ENCODE measurements at regions not wholly inside any gene's neighbourhood (a gene's known extent, or its start where the extent isn't known, plus 50 kb on each side); places are given as distances from the start of the nearest gene placed in this dataset.
A peak's percentile ranks its signal among the peaks of the same experiment; 100 is the strongest.

- no peak overlapping the region for H3K4me3 ChIP-seq (ENCODE audit: low read length)
- no peak for DNase-seq (ENCODE audit: low read depth)
- H3K9ac ChIP-seq (ENCODE audit: low read length), result no peak overlapping the region
- H3K36me3 ChIP-seq (ENCODE audit: control insufficient read depth, insufficient read depth, low read length, severe bottlenecking), result no peaks in the 10 kb centered on the region
- no peaks in the 10 kb centered on the region for H3K4me1 ChIP-seq (ENCODE audit: control insufficient read depth, insufficient read depth, low read length)
- H3K9me3 ChIP-seq (ENCODE audit: control insufficient read depth, low read length), result no peaks in the 10 kb centered on the region
- no peaks in the 10 kb centered on the region for H3K27me3 ChIP-seq (replicated peaks; ENCODE audit: control insufficient read depth, insufficient read depth, low read length)
These were observed 160.7 kb downstream of the RFC3 start for GRCh38 chr13:33978653-33979052.

GRCh38 chr13:33992881-33993336, 175.0 kb downstream of the RFC3 start:
- no peak overlapping the region for H3K9ac ChIP-seq (ENCODE audit: low read length)
- no peaks in the 10 kb centered on the region for H3K36me3 ChIP-seq (ENCODE audit: control insufficient read depth, insufficient read depth, low read length, severe bottlenecking)
- DNase-seq (ENCODE audit: low read depth), result peak; percentile 37
- H3K4me3 ChIP-seq (ENCODE audit: low read length), result no peak overlapping the region
- H3K4me1 ChIP-seq (ENCODE audit: control insufficient read depth, insufficient read depth, low read length), result no peaks in the 10 kb centered on the region
- H3K9me3 ChIP-seq (ENCODE audit: control insufficient read depth, low read length), result no peaks in the 10 kb centered on the region
- H3K27me3 ChIP-seq (replicated peaks; ENCODE audit: control insufficient read depth, insufficient read depth, low read length), result no peaks in the 10 kb centered on the region

- H3K9ac ChIP-seq (ENCODE audit: low read length), result no peak overlapping the region
- H3K4me3 ChIP-seq (ENCODE audit: low read length), result no peak overlapping the region
- no peak for DNase-seq (ENCODE audit: low read depth)
- no peaks in the 10 kb centered on the region for H3K9me3 ChIP-seq (ENCODE audit: control insufficient read depth, low read length)
- H3K27me3 ChIP-seq (replicated peaks; ENCODE audit: control insufficient read depth, insufficient read depth, low read length), result no peaks in the 10 kb centered on the region
- no peaks in the 10 kb centered on the region for H3K36me3 ChIP-seq (ENCODE audit: control insufficient read depth, insufficient read depth, low read length, severe bottlenecking)
- H3K4me1 ChIP-seq (ENCODE audit: control insufficient read depth, insufficient read depth, low read length), result no peaks in the 10 kb centered on the region
These were observed 176.2 kb downstream of the RFC3 start for GRCh38 chr13:33994198-33994597.

GRCh38 chr13:33994826-33995502, 177.0 kb downstream of the RFC3 start:
- Histone ChIP-seq H3K36me3 (ENCODE audit: control insufficient read depth, insufficient read depth, low read length, severe bottlenecking) (no peaks in the 10 kb centered on the region), H3K4me1 (ENCODE audit: control insufficient read depth, insufficient read depth, low read length) (no peaks in the 10 kb centered on the region), H3K27me3 (replicated peaks; ENCODE audit: control insufficient read depth, insufficient read depth, low read length) (no peaks in the 10 kb centered on the region), H3K4me3 (ENCODE audit: low read length) (no peak overlapping the region), H3K9ac (ENCODE audit: low read length) (no peak overlapping the region), H3K9me3 (ENCODE audit: control insufficient read depth, low read length) (no peaks in the 10 kb centered on the region)
- no peak for DNase-seq (ENCODE audit: low read depth)

- DNase-seq (ENCODE audit: low read depth), result no peak
- H3K4me1 ChIP-seq (ENCODE audit: control insufficient read depth, insufficient read depth, low read length), result no peaks in the 10 kb centered on the region
- H3K27me3 ChIP-seq (replicated peaks; ENCODE audit: control insufficient read depth, insufficient read depth, low read length), result no peaks in the 10 kb centered on the region
- H3K36me3 ChIP-seq (ENCODE audit: control insufficient read depth, insufficient read depth, low read length, severe bottlenecking), result no peaks in the 10 kb centered on the region
- H3K9me3 ChIP-seq (ENCODE audit: control insufficient read depth, low read length), result no peaks in the 10 kb centered on the region
- no peak overlapping the region for H3K9ac ChIP-seq (ENCODE audit: low read length)
- H3K4me3 ChIP-seq (ENCODE audit: low read length), result no peak overlapping the region
These were observed 178.7 kb downstream of the RFC3 start for GRCh38 chr13:33996636-33997035.

DNA sequence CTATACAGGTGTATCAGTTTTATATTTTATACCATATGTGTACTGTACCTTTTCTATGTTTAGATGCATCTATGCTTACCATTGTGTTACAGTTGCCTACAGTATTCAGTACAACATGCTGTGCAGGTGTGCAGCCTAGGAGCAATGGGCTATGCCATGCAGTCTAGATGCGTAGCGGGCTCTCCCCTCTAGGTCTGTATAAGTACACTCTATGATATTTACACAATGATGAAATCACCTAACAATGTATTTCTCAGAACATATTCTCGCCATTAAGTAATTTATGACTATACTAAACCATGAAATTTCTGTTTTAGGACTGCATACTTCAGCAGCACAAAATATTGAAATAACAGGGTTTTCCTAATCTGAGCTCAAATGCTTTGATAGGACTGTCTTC, 179.6 kb downstream of the RFC3 start:
- H3K27me3 ChIP-seq (replicated peaks; ENCODE audit: control insufficient read depth, insufficient read depth, low read length), result peaks cover 4% of the 10 kb centered on the region
- no peak overlapping the region for H3K9ac ChIP-seq (ENCODE audit: low read length)
- no peak overlapping the region for H3K4me3 ChIP-seq (ENCODE audit: low read length)
- DNase-seq (ENCODE audit: low read depth), result peak; percentile 7
- no peaks in the 10 kb centered on the region for H3K9me3 ChIP-seq (ENCODE audit: control insufficient read depth, low read length)
- H3K36me3 ChIP-seq (ENCODE audit: control insufficient read depth, insufficient read depth, low read length, severe bottlenecking), result no peaks in the 10 kb centered on the region
- no peaks in the 10 kb centered on the region for H3K4me1 ChIP-seq (ENCODE audit: control insufficient read depth, insufficient read depth, low read length)

GRCh38 chr13:33999811-34000605, 182.1 kb downstream of the RFC3 start:
- DNase-seq (ENCODE audit: low read depth), result no peak
- Histone ChIP-seq H3K9me3 (ENCODE audit: control insufficient read depth, low read length) (no peaks in the 10 kb centered on the region), H3K27me3 (replicated peaks; ENCODE audit: control insufficient read depth, insufficient read depth, low read length) (peaks cover 4% of the 10 kb centered on the region), H3K4me3 (ENCODE audit: low read length) (no peak overlapping the region), H3K4me1 (ENCODE audit: control insufficient read depth, insufficient read depth, low read length) (no peaks in the 10 kb centered on the region), H3K9ac (ENCODE audit: low read length) (no peak overlapping the region), H3K36me3 (ENCODE audit: control insufficient read depth, insufficient read depth, low read length, severe bottlenecking) (no peaks in the 10 kb centered on the region)

GRCh38 chr13:34000955-34001354, 183.0 kb downstream of the RFC3 start:
- Histone ChIP-seq H3K4me1 (ENCODE audit: control insufficient read depth, insufficient read depth, low read length) (no peaks in the 10 kb centered on the region), H3K9me3 (ENCODE audit: control insufficient read depth, low read length) (no peaks in the 10 kb centered on the region), H3K4me3 (ENCODE audit: low read length) (no peak overlapping the region), H3K9ac (ENCODE audit: low read length) (no peak overlapping the region), H3K27me3 (replicated peaks; ENCODE audit: control insufficient read depth, insufficient read depth, low read length) (peaks cover 4% of the 10 kb centered on the region), H3K36me3 (ENCODE audit: control insufficient read depth, insufficient read depth, low read length, severe bottlenecking) (no peaks in the 10 kb centered on the region)
- no peak for DNase-seq (ENCODE audit: low read depth)

GRCh38 chr13:34001389-34001788, 183.4 kb downstream of the RFC3 start:
- Histone ChIP-seq H3K36me3 (ENCODE audit: control insufficient read depth, insufficient read depth, low read length, severe bottlenecking) (no peaks in the 10 kb centered on the region), H3K9me3 (ENCODE audit: control insufficient read depth, low read length) (no peaks in the 10 kb centered on the region), H3K27me3 (replicated peaks; ENCODE audit: control insufficient read depth, insufficient read depth, low read length) (peaks cover 4% of the 10 kb centered on the region), H3K4me1 (ENCODE audit: control insufficient read depth, insufficient read depth, low read length) (no peaks in the 10 kb centered on the region), H3K9ac (ENCODE audit: low read length) (no peak overlapping the region), H3K4me3 (ENCODE audit: low read length) (no peak overlapping the region)
- no peak for DNase-seq (ENCODE audit: low read depth)

GRCh38 chr13:34002141-34002540, 184.2 kb downstream of the RFC3 start:
- no peak for DNase-seq (ENCODE audit: low read depth)
- no peaks in the 10 kb centered on the region for H3K4me1 ChIP-seq (ENCODE audit: control insufficient read depth, insufficient read depth, low read length)
- peaks cover 4% of the 10 kb centered on the region for H3K27me3 ChIP-seq (replicated peaks; ENCODE audit: control insufficient read depth, insufficient read depth, low read length)
- no peaks in the 10 kb centered on the region for H3K36me3 ChIP-seq (ENCODE audit: control insufficient read depth, insufficient read depth, low read length, severe bottlenecking)
- no peak overlapping the region for H3K4me3 ChIP-seq (ENCODE audit: low read length)
- no peak overlapping the region for H3K9ac ChIP-seq (ENCODE audit: low read length)
- H3K9me3 ChIP-seq (ENCODE audit: control insufficient read depth, low read length), result no peaks in the 10 kb centered on the region

DNA sequence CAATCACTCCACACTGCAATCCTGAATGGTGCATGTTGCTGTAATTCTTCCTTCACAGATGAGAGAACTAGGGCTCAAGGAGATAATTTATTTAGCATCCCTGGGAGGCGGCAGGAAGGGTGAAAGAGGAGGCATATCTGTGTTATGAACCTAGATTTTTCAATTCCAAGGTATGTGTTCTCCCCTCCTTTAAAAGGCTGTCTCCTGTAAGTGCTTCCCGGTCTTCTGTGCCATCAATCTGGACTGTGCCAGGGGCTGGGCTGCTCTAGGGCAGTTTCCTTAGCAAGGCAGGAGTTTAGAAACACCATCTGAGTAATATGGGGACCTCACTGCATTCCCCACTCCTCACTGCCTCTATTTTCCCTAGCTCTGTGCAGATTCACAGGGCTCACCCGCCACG, 185.0 kb downstream of the RFC3 start:
- no peaks in the 10 kb centered on the region for H3K36me3 ChIP-seq (ENCODE audit: control insufficient read depth, insufficient read depth, low read length, severe bottlenecking)
- H3K4me3 ChIP-seq (ENCODE audit: low read length), result no peak overlapping the region
- H3K9ac ChIP-seq (ENCODE audit: low read length), result no peak overlapping the region
- no peak for DNase-seq (ENCODE audit: low read depth)
- peaks cover 4% of the 10 kb centered on the region for H3K27me3 ChIP-seq (replicated peaks; ENCODE audit: control insufficient read depth, insufficient read depth, low read length)
- H3K9me3 ChIP-seq (ENCODE audit: control insufficient read depth, low read length), result no peaks in the 10 kb centered on the region
- no peaks in the 10 kb centered on the region for H3K4me1 ChIP-seq (ENCODE audit: control insufficient read depth, insufficient read depth, low read length)

All from adipocyte (in vitro differentiated cells).